ENCODE measurements at regions not wholly inside any gene's neighbourhood (a gene's known extent, or its start where the extent isn't known, plus 50 kb on each side); places are given as distances from the start of the nearest gene placed in this dataset.

DNA sequence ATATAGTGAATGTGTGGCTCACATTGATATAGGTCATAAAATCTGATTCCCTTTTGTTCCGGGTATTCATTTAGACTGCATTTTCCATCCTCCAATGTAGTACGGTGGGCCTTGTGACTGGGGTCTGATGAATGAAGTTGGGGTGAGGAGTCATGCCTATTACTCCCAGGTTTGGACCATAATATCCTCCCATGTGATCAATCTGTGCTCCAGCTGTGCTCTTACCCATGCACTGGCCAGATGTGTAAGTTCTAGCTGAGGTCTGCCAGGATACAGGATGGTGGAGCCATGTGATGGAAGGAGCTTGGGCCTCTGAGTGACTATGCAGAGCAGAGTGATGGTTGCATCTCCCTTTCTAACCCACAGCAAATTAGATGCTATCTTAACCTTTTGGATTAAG lies 1034.0 kb upstream of the TMEM132C start:
- TF ChIP-seq TEAD4 (IDR thresholded peaks at IDR 0.05) (no peak), ZBTB7A (IDR thresholded peaks at IDR 0.05; ENCODE audit: low read depth) (no peak), CREB1 (IDR thresholded peaks at IDR 0.05; ENCODE audit: low read depth) (no peak), NFIC (IDR thresholded peaks at IDR 0.05) (no peak)

- TF ChIP-seq NFIC (IDR thresholded peaks at IDR 0.05) = no peak
- TF ChIP-seq, protein P1, sequence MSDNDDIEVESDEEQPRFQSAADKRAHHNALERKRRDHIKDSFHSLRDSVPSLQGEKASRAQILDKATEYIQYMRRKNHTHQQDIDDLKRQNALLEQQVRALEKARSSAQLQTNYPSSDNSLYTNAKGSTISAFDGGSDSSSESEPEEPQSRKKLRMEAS (IDR thresholded peaks at IDR 0.05) = no peak
- no peak for TF ChIP-seq CREB1 (IDR thresholded peaks at IDR 0.05; ENCODE audit: low read depth)
- no peak for TF ChIP-seq USF1 (IDR thresholded peaks at IDR 0.05)
- no peak for TF ChIP-seq TAF1 (IDR thresholded peaks at IDR 0.05; ENCODE audit: low read depth)
- no peak for TF ChIP-seq TEAD4 (IDR thresholded peaks at IDR 0.05)
Measured at GRCh38 chr12:127235761-127236160, 1031.2 kb upstream of the TMEM132C start.

GRCh38 chr12:127236491-127236890 lies 1030.5 kb upstream of the TMEM132C start:
- TF ChIP-seq, protein P1 (IDR thresholded peaks at IDR 0.05) = no peak
- no peak for TF ChIP-seq TEAD4 (IDR thresholded peaks at IDR 0.05)
- no peak for TF ChIP-seq YY1 (IDR thresholded peaks at IDR 0.05; ENCODE audit: low read depth)
- TF ChIP-seq CREB1 (IDR thresholded peaks at IDR 0.05; ENCODE audit: low read depth) = no peak
- no peak for TF ChIP-seq NFIC (IDR thresholded peaks at IDR 0.05)
- no peak for TF ChIP-seq ZBTB7A (IDR thresholded peaks at IDR 0.05; ENCODE audit: low read depth)
- no peak for TF ChIP-seq TCF12 (IDR thresholded peaks at IDR 0.05; ENCODE audit: low read depth)
- no peak for TF ChIP-seq TAF1 (IDR thresholded peaks at IDR 0.05; ENCODE audit: low read depth)

GRCh38 chr12:127237151-127237550 lies 1029.8 kb upstream of the TMEM132C start:
- TF ChIP-seq, protein P2, sequence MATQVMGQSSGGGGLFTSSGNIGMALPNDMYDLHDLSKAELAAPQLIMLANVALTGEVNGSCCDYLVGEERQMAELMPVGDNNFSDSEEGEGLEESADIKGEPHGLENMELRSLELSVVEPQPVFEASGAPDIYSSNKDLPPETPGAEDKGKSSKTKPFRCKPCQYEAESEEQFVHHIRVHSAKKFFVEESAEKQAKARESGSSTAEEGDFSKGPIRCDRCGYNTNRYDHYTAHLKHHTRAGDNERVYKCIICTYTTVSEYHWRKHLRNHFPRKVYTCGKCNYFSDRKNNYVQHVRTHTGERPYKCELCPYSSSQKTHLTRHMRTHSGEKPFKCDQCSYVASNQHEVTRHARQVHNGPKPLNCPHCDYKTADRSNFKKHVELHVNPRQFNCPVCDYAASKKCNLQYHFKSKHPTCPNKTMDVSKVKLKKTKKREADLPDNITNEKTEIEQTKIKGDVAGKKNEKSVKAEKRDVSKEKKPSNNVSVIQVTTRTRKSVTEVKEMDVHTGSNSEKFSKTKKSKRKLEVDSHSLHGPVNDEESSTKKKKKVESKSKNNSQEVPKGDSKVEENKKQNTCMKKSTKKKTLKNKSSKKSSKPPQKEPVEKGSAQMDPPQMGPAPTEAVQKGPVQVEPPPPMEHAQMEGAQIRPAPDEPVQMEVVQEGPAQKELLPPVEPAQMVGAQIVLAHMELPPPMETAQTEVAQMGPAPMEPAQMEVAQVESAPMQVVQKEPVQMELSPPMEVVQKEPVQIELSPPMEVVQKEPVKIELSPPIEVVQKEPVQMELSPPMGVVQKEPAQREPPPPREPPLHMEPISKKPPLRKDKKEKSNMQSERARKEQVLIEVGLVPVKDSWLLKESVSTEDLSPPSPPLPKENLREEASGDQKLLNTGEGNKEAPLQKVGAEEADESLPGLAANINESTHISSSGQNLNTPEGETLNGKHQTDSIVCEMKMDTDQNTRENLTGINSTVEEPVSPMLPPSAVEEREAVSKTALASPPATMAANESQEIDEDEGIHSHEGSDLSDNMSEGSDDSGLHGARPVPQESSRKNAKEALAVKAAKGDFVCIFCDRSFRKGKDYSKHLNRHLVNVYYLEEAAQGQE (IDR thresholded peaks at IDR 0.05; ENCODE audit: low read depth) = no peak
- TF ChIP-seq, protein P1 (IDR thresholded peaks at IDR 0.05) = no peak
- TF ChIP-seq TCF12 (IDR thresholded peaks at IDR 0.05; ENCODE audit: low read depth) (no peak), YY1 (IDR thresholded peaks at IDR 0.05; ENCODE audit: low read depth) (no peak), CREB1 (IDR thresholded peaks at IDR 0.05; ENCODE audit: low read depth) (no peak), EGR1 (IDR thresholded peaks at IDR 0.05) (no peak), CEBPB (IDR thresholded peaks at IDR 0.05) (no peak), USF1 (IDR thresholded peaks at IDR 0.05) (no peak), EP300 (IDR thresholded peaks at IDR 0.05; ENCODE audit: borderline replicate concordance) (no peak), TAF1 (IDR thresholded peaks at IDR 0.05; ENCODE audit: low read depth) (no peak), RAD21 (IDR thresholded peaks at IDR 0.05; ENCODE audit: low read depth) (no peak), FOXM1 (IDR thresholded peaks at IDR 0.05; ENCODE audit: borderline replicate concordance, low read depth) (no peak), ZBTB7A (IDR thresholded peaks at IDR 0.05; ENCODE audit: low read depth) (no peak), TEAD4 (IDR thresholded peaks at IDR 0.05) (no peak), NFIC (IDR thresholded peaks at IDR 0.05) (no peak)

- TF ChIP-seq, protein P2 (IDR thresholded peaks at IDR 0.05; ENCODE audit: low read depth) = no peak
- TF ChIP-seq EP300 (IDR thresholded peaks at IDR 0.05; ENCODE audit: borderline replicate concordance) (no peak), TEAD4 (IDR thresholded peaks at IDR 0.05) (no peak), YY1 (IDR thresholded peaks at IDR 0.05; ENCODE audit: low read depth) (no peak), TCF12 (IDR thresholded peaks at IDR 0.05; ENCODE audit: low read depth) (no peak), TAF1 (IDR thresholded peaks at IDR 0.05; ENCODE audit: low read depth) (no peak), RAD21 (IDR thresholded peaks at IDR 0.05; ENCODE audit: low read depth) (no peak), NFIC (IDR thresholded peaks at IDR 0.05) (no peak), USF1 (IDR thresholded peaks at IDR 0.05) (no peak), ZBTB7A (IDR thresholded peaks at IDR 0.05; ENCODE audit: low read depth) (no peak), CREB1 (IDR thresholded peaks at IDR 0.05; ENCODE audit: low read depth) (no peak), FOXM1 (IDR thresholded peaks at IDR 0.05; ENCODE audit: borderline replicate concordance, low read depth) (no peak)
- TF ChIP-seq, protein P1 (IDR thresholded peaks at IDR 0.05) = no peak
Measured at GRCh38 chr12:127238107-127238506, 1028.9 kb upstream of the TMEM132C start.
